Erythroblast (primary cell): ENCODE measurements at regions not wholly inside any gene's neighbourhood (a gene's known extent, or its start where the extent isn't known, plus 50 kb on each side); places are given as distances from the start of the nearest gene placed in this dataset.

Experiments
- GATA1 ChIP-seq: IDR thresholded peaks from 2 replicates; pipeline ENCODE4 v1.6.1; 2011; ENCODE audit warnings: low read depth, mild to moderate bottlenecking, control low read depth, low read length, moderate library complexity
- POLR2A ChIP-seq: IDR thresholded peaks from 2 replicates; pipeline ENCODE4 v1.6.1; 2011; ENCODE audit warnings: mild to moderate bottlenecking, low read length

- TF ChIP-seq POLR2A (no peak), GATA1 (no peak)
These were observed 1216.4 kb upstream of the USP15 start for GRCh38 chr12:61043838-61044237.
